ENCODE measurements at regions not wholly inside any gene's neighbourhood (a gene's known extent, or its start where the extent isn't known, plus 50 kb on each side); places are given as distances from the start of the nearest gene placed in this dataset.

GRCh38 chr7:104272767-104273384, 55.5 kb upstream of the LHFPL3 start:
- Histone ChIP-seq H3K4ac (replicated peaks; ENCODE audit: insufficient read length, low read depth, low read length) (no peak overlapping the region), H3K18ac (ENCODE audit: extremely low read depth, low read length) (no peak overlapping the region), H3K4me2 (ENCODE audit: insufficient read depth in 1 of 2, low read depth in 2 of 2, low read length in 2 of 2) (no peak overlapping the region), H3K56ac (replicated peaks; ENCODE audit: insufficient read length, low read depth, low read length) (no peak overlapping the region), H4K20me1 (replicated peaks in 1 of 2; ENCODE audit: control insufficient read depth in 1 of 2, insufficient read depth in 2 of 2, low read length in 2 of 2) (no peaks in the 10 kb centered on the region), H3K79me2 (ENCODE audit: control insufficient read depth in 1 of 2, insufficient read depth in 2 of 2, low read length in 2 of 2) (no peaks in the 10 kb centered on the region), H4K5ac (ENCODE audit: insufficient read length, low read depth, low read length) (no peak overlapping the region), H2BK120ac (replicated peaks; ENCODE audit: low read depth, low read length) (no peak overlapping the region), H3K14ac (ENCODE audit: insufficient read length) (no peak overlapping the region), H2AK5ac (ENCODE audit: low read depth, low read length) (no peak overlapping the region), H3K9me3 (ENCODE audit: insufficient read depth in 2 of 2, low read depth in 1 of 2, low read length in 1 of 2) (peaks cover 11 to 13% of the 10 kb centered on the region in 2 experiments), H4K8ac (ENCODE audit: extremely low read depth, insufficient read depth, low read length) (no peak overlapping the region), H3K79me1 (ENCODE audit: low read depth, low read length) (no peaks in the 10 kb centered on the region), H2BK12ac (ENCODE audit: low read depth, low read length) (no peak overlapping the region), H2AFZ (ENCODE audit: low read length) (no peak overlapping the region), H3K23ac (ENCODE audit: insufficient read length) (no peak overlapping the region), H4K91ac (replicated peaks; ENCODE audit: insufficient read length, low read length) (no peak overlapping the region), H2BK15ac (ENCODE audit: low read length) (no peak overlapping the region), H3K27ac (ENCODE audit: low read depth, low read length) (no peak overlapping the region), H3K27me3 (replicated peaks in 1 of 4; ENCODE audit: control insufficient read depth in 3 of 4, extremely low read depth in 1 of 4, insufficient read depth in 3 of 4, low read length in 3 of 4) (no peaks in the 10 kb centered on the region), H3K36me3 (ENCODE audit: control insufficient read depth in 2 of 4, insufficient read depth in 4 of 4, low read length in 3 of 4) (no peaks in the 10 kb centered on the region), H2BK20ac (ENCODE audit: low read length) (no peak overlapping the region), H3K9ac (replicated peaks in 1 of 4; ENCODE audit: extremely low read depth in 1 of 4, low read depth in 3 of 4, low read length in 3 of 4) (no peak overlapping the region), H3K4me1 (replicated peaks in 1 of 4; ENCODE audit: control insufficient read depth in 3 of 4, insufficient read depth in 4 of 4, low read length in 3 of 4) (no peaks in the 10 kb centered on the region), H2BK5ac (ENCODE audit: low read depth, low read length) (no peak overlapping the region), H3K23me2 (ENCODE audit: low read depth, low read length) (no peaks in the 10 kb centered on the region), H3K4me3 (ENCODE audit: extremely low read depth in 1 of 4, insufficient read depth in 2 of 4, low read depth in 3 of 4, low read length in 4 of 4) (no peak overlapping the region)
- 82% methylated on average over 5 of the region's 5 CpGs; no CpG with 5 or more reads in 1 of the 2 experiments for WGBS, 2 experiments (ENCODE audit: extremely low coverage in 1 of 2, insufficient coverage in 1 of 2, insufficient read length in 1 of 2, insufficient replicate concordance in 2 of 2, low coverage in 1 of 2, low lambda C conversion rate in 2 of 2, missing lambda C conversion rate in 1 of 2)
- CTCF ChIA-PET (ENCODE audit: partially characterized antibody): interaction anchor here (0.6 to 1.6 kb wide), 5 partner anchors 14 to 646 kb away, joined by 3 to 4 read pairs (median 3); no protein-coding TSS in a partner anchor
- no peak for DNase-seq (ENCODE audit: low read depth in 1 of 2, low spot score in 2 of 2)
- POLR2A ChIA-PET (ENCODE audit: partially characterized antibody): no interaction called here
- no peak for FAIRE-seq
- TF ChIP-seq SIRT6 (IDR thresholded peaks at IDR 0.05; ENCODE audit: low read length) (no peak), NRF1 (IDR thresholded peaks at IDR 0.05; ENCODE audit: low read depth, low read length) (no peak), BCL11A (IDR thresholded peaks at IDR 0.05; ENCODE audit: low read depth in 2 of 2, low read length in 2 of 2) (no peak), GABPA (IDR thresholded peaks at IDR 0.05; ENCODE audit: borderline replicate concordance, insufficient read depth, low read length) (no peak), HDAC6 (IDR thresholded peaks at IDR 0.05; ENCODE audit: low read depth, low read length) (no peak), KDM5A (IDR thresholded peaks at IDR 0.05; ENCODE audit: low read length) (no peak), YY1 (IDR thresholded peaks at IDR 0.05; ENCODE audit: low read depth, low read length) (no peak), ZNF274 (IDR thresholded peaks at IDR 0.05; ENCODE audit: borderline replicate concordance, extremely low read depth, low read length) (no peak), BACH1 (IDR thresholded peaks at IDR 0.05; ENCODE audit: low read length) (no peak), MAX (IDR thresholded peaks at IDR 0.05) (no peak), BRCA1 (IDR thresholded peaks at IDR 0.05; ENCODE audit: low read depth, low read length) (no peak), RAD21 (IDR thresholded peaks at IDR 0.05 in 1 of 2, conservative IDR thresholded peaks at IDR 0.05 in 1 of 2; ENCODE audit: low read depth in 2 of 2, low read length in 2 of 2) (peak; percentile 55 to 61), POLR2AphosphoS5 (IDR thresholded peaks at IDR 0.05; ENCODE audit: low read depth, low read length) (no peak)
